ENCODE measurements at regions not wholly inside any gene's neighbourhood (a gene's known extent, or its start where the extent isn't known, plus 50 kb on each side); places are given as distances from the start of the nearest gene placed in this dataset.

- TF ChIP-seq, protein P1, sequence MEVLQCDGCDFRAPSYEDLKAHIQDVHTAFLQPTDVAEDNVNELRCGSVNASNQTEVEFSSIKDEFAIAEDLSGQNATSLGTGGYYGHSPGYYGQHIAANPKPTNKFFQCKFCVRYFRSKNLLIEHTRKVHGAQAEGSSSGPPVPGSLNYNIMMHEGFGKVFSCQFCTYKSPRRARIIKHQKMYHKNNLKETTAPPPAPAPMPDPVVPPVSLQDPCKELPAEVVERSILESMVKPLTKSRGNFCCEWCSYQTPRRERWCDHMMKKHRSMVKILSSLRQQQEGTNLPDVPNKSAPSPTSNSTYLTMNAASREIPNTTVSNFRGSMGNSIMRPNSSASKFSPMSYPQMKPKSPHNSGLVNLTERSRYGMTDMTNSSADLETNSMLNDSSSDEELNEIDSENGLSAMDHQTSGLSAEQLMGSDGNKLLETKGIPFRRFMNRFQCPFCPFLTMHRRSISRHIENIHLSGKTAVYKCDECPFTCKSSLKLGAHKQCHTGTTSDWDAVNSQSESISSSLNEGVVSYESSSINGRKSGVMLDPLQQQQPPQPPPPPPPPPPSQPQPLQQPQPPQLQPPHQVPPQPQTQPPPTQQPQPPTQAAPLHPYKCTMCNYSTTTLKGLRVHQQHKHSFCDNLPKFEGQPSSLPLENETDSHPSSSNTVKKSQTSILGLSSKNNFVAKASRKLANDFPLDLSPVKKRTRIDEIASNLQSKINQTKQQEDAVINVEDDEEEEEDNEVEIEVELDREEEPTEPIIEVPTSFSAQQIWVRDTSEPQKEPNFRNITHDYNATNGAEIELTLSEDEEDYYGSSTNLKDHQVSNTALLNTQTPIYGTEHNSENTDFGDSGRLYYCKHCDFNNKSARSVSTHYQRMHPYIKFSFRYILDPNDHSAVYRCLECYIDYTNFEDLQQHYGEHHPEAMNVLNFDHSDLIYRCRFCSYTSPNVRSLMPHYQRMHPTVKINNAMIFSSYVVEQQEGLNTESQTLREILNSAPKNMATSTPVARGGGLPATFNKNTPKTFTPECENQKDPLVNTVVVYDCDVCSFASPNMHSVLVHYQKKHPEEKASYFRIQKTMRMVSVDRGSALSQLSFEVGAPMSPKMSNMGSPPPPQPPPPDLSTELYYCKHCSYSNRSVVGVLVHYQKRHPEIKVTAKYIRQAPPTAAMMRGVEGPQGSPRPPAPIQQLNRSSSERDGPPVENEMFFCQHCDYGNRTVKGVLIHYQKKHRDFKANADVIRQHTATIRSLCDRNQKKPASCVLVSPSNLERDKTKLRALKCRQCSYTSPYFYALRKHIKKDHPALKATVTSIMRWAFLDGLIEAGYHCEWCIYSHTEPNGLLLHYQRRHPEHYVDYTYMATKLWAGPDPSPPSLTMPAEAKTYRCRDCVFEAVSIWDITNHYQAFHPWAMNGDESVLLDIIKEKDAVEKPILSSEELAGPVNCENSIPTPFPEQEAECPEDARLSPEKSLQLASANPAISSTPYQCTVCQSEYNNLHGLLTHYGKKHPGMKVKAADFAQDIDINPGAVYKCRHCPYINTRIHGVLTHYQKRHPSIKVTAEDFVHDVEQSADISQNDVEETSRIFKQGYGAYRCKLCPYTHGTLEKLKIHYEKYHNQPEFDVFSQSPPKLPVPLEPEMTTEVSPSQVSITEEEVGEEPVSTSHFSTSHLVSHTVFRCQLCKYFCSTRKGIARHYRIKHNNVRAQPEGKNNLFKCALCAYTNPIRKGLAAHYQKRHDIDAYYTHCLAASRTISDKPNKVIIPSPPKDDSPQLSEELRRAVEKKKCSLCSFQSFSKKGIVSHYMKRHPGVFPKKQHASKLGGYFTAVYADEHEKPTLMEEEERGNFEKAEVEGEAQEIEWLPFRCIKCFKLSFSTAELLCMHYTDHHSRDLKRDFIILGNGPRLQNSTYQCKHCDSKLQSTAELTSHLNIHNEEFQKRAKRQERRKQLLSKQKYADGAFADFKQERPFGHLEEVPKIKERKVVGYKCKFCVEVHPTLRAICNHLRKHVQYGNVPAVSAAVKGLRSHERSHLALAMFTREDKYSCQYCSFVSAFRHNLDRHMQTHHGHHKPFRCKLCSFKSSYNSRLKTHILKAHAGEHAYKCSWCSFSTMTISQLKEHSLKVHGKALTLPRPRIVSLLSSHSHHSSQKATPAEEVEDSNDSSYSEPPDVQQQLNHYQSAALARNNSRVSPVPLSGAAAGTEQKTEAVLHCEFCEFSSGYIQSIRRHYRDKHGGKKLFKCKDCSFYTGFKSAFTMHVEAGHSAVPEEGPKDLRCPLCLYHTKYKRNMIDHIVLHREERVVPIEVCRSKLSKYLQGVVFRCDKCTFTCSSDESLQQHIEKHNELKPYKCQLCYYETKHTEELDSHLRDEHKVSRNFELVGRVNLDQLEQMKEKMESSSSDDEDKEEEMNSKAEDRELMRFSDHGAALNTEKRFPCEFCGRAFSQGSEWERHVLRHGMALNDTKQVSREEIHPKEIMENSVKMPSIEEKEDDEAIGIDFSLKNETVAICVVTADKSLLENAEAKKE (CRISPR knock-in tag; IDR thresholded peaks at IDR 0.05), result no peak
- no peak for TF ChIP-seq STAT1 (IDR thresholded peaks at IDR 0.05; ENCODE audit: unreplicated experiment)
Observed at GRCh38 chr3:13166243-13167063, 93.2 kb upstream of the IQSEC1 start (continued).

DNA sequence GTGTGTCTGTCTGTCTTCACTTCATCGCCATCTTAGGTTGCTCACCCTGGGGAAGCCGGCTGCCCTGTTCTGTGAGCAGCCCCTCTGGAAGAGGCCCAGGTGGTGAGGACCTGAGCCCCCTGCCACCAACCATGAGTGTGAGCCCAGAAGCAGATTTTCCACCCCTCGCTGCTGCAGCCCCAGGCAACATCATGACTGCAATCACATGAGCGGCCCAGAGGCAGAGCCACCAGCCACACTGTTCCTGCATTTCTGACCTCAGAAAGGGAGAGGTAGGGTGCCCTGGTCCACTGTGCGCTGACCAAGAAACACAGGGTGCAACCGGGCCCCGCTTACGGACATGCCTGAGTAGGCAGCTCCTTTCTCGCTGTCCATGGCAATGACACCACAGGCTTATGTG is 92.3 kb upstream of the IQSEC1 start:
- no peaks in the 10 kb centered on the region for H3F3A ChIP-seq (replicated peaks; ENCODE audit: low read depth)
- DNase-seq (ENCODE audit: low spot score) (no peak), ATAC-seq (no peak)
- H4K20me1 ChIP-seq (replicated peaks; ENCODE audit: insufficient read depth), result no peaks in the 10 kb centered on the region
- Mint-ChIP-seq H3K36me3 (ENCODE audit: low read depth) (peaks cover 12% of the 10 kb centered on the region), H3K27ac (no peak overlapping the region), H3K27me3 (ENCODE audit: insufficient read depth, low read depth, poor library complexity) (peaks cover 19% of the 10 kb centered on the region), H3K4me3 (no peak overlapping the region), H3K4me1 (peaks cover 34% of the 10 kb centered on the region), H3K9me3 (peaks cover 22% of the 10 kb centered on the region)
- H3K4me2 ChIP-seq, result no peak overlapping the region
- H3K9me2 ChIP-seq (ENCODE audit: insufficient read depth), result 0 out of 2 replicates have a peak, but pooled peaks cover 4% of the 10 kb centered on the region
- H2AFZ ChIP-seq, result no peak overlapping the region
- H3K4me3 ChIP-seq, result no peak overlapping the region
- no peaks in the 10 kb centered on the region; the same call in 1 of the 2 replicates for H3K36me3 ChIP-seq (ENCODE audit: insufficient read depth)
- H3K4me1 ChIP-seq (ENCODE audit: insufficient read depth), result peaks cover 24% of the 10 kb centered on the region
- no peak overlapping the region for H3K27ac ChIP-seq (ENCODE audit: low read depth)
- H3K27me3 ChIP-seq (ENCODE audit: insufficient read depth), result no peaks in the 10 kb centered on the region
- H3K79me2 ChIP-seq (replicated peaks; ENCODE audit: insufficient read depth), result no peaks in the 10 kb centered on the region
- no peak for TF ChIP-seq ZNF331 (CRISPR knock-in tag; IDR thresholded peaks at IDR 0.05; ENCODE audit: low read depth)
- TF ChIP-seq POLR2AphosphoS5 (IDR thresholded peaks at IDR 0.05; ENCODE audit: low read depth), result no peak
- no peak for TF ChIP-seq ETS1 (IDR thresholded peaks at IDR 0.05)
- TF ChIP-seq ZNF114 (CRISPR knock-in tag; IDR thresholded peaks at IDR 0.05), result no peak
- no peak for TF ChIP-seq NANOG (IDR thresholded peaks at IDR 0.05; ENCODE audit: borderline replicate concordance)
- TF ChIP-seq EZH2 (IDR thresholded peaks at IDR 0.05; ENCODE audit: low read depth, unreplicated experiment), result no peak
- TF ChIP-seq EZH2phosphoT487 (IDR thresholded peaks at IDR 0.05; ENCODE audit: unreplicated experiment), result no peak
- no peak for TF ChIP-seq STAT1 (IDR thresholded peaks at IDR 0.05; ENCODE audit: unreplicated experiment)
- no peak for TF ChIP-seq JUNB (IDR thresholded peaks at IDR 0.05; ENCODE audit: unreplicated experiment)
- TF ChIP-seq, protein P2, sequence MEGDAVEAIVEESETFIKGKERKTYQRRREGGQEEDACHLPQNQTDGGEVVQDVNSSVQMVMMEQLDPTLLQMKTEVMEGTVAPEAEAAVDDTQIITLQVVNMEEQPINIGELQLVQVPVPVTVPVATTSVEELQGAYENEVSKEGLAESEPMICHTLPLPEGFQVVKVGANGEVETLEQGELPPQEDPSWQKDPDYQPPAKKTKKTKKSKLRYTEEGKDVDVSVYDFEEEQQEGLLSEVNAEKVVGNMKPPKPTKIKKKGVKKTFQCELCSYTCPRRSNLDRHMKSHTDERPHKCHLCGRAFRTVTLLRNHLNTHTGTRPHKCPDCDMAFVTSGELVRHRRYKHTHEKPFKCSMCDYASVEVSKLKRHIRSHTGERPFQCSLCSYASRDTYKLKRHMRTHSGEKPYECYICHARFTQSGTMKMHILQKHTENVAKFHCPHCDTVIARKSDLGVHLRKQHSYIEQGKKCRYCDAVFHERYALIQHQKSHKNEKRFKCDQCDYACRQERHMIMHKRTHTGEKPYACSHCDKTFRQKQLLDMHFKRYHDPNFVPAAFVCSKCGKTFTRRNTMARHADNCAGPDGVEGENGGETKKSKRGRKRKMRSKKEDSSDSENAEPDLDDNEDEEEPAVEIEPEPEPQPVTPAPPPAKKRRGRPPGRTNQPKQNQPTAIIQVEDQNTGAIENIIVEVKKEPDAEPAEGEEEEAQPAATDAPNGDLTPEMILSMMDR (conservative IDR thresholded peaks at IDR 0.05; ENCODE audit: low read depth in 2 of 2), result no peak
- no peak for TF ChIP-seq CREB1 (CRISPR knock-in tag; IDR thresholded peaks at IDR 0.05; ENCODE audit: low read depth)
